ENCODE measurements at regions not wholly inside any gene's neighbourhood (a gene's known extent, or its start where the extent isn't known, plus 50 kb on each side); places are given as distances from the start of the nearest gene placed in this dataset.
"Not testable (repeated sequence)": the region's sequence is repeated elsewhere in the genome, so short reads cannot be mapped to it uniquely, and the experiment has no call there.

GRCh38 chr1:190942475-190942874 lies 464.8 kb upstream of the BRINP3 start:
- DNase-seq (ENCODE audit: low read depth, low spot score): no peak
- POLR2A ChIA-PET: no interaction called here
- no peak for TF ChIP-seq CTCF (IDR thresholded peaks at IDR 0.05; ENCODE audit: low read depth, low read length)
- no peaks in the 10 kb centered on the region for H3K9me3 ChIP-seq (ENCODE audit: control insufficient read depth, insufficient read depth, low read length)
- H3K27me3 ChIP-seq (ENCODE audit: control insufficient read depth, insufficient read depth, low read length): no peaks in the 10 kb centered on the region
- H3K27ac ChIP-seq (ENCODE audit: low read depth, low read length): no peak overlapping the region
- CTCF ChIA-PET: interaction anchor here (0.6 kb wide), 1 partner anchor 12 kb away, joined by 3 read pairs; no protein-coding TSS in a partner anchor
- no peak overlapping the region for H3K4me3 ChIP-seq (ENCODE audit: low read depth, low read length)

- H3K27me3 ChIP-seq (ENCODE audit: control insufficient read depth, insufficient read depth, low read length); H3K4me3 ChIP-seq (ENCODE audit: low read depth, low read length); H3K9me3 ChIP-seq (ENCODE audit: control insufficient read depth, insufficient read depth, low read length); POLR2A ChIA-PET; H3K27ac ChIP-seq (ENCODE audit: low read depth, low read length); DNase-seq (ENCODE audit: low read depth, low spot score); CTCF ChIA-PET: not testable (repeated sequence)
Measured at GRCh38 chr1:190943722-190944121, 466.1 kb upstream of the BRINP3 start.

DNA sequence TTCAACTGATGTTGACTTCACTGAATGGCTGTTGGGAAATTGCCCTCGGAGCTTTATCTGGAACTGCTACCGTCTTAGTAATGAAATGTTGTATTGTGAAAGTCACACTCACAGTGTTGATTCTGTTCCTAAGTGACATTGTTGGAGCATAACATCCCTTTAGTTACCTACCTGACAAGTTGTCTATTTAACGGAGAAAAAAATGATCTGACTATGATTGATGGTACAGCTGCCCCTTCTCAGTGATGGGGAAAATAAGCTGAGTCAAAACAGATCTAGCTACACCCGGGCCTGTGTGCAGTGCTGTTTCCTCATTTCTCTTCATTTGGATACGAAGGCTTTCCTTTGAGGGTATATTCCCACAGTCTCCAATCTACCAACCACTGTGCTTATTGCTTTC lies 472.3 kb upstream of the BRINP3 start:
- no peak for TF ChIP-seq CTCF (IDR thresholded peaks at IDR 0.05; ENCODE audit: low read depth, low read length)
- Histone ChIP-seq H3K27ac (ENCODE audit: low read depth, low read length) (no peak overlapping the region), H3K4me3 (ENCODE audit: low read depth, low read length) (no peak overlapping the region), H3K9me3 (ENCODE audit: control insufficient read depth, insufficient read depth, low read length) (no peaks in the 10 kb centered on the region), H3K27me3 (ENCODE audit: control insufficient read depth, insufficient read depth, low read length) (no peaks in the 10 kb centered on the region)
- ChIA-PET POLR2A (no interaction called here), CTCF (interaction anchor here (0.5 to 0.9 kb wide), 2 partner anchors 11 to 80 kb away, joined by 3 to 4 read pairs; no protein-coding TSS in a partner anchor)
- DNase-seq (ENCODE audit: low read depth, low spot score): no peak

DNA sequence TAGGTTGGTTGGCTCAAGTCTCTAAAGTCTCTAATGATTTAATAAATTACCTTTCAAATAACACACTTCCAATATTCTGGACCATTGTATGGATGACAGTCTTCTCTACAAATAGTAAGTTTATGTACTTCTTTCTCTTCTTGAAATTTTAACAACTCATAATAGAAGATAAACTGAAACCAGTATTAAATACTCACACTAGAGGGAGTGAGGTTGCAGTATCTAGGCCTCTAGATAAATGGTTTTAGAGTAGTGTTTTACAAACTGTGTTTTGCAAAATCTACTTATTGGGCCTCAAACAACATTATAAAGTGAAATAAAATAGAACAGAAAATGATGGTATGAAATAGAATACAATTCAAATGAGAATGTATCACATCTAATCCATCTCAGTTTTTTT lies 479.9 kb upstream of the BRINP3 start:
- POLR2A ChIA-PET: no interaction called here
- no peak for DNase-seq (ENCODE audit: low read depth, low spot score)
- Histone ChIP-seq H3K4me3 (ENCODE audit: low read depth, low read length) (no peak overlapping the region), H3K27me3 (ENCODE audit: control insufficient read depth, insufficient read depth, low read length) (no peaks in the 10 kb centered on the region), H3K27ac (ENCODE audit: low read depth, low read length) (no peak overlapping the region), H3K9me3 (ENCODE audit: control insufficient read depth, insufficient read depth, low read length) (no peaks in the 10 kb centered on the region)
- peak; percentile 44 for TF ChIP-seq CTCF (IDR thresholded peaks at IDR 0.05; ENCODE audit: low read depth, low read length)
- CTCF ChIA-PET: no interaction called here

- Histone ChIP-seq H3K9me3 (ENCODE audit: control insufficient read depth, insufficient read depth, low read length) (no peaks in the 10 kb centered on the region), H3K27ac (ENCODE audit: low read depth, low read length) (no peak overlapping the region), H3K27me3 (ENCODE audit: control insufficient read depth, insufficient read depth, low read length) (no peaks in the 10 kb centered on the region), H3K4me3 (ENCODE audit: low read depth, low read length) (no peak overlapping the region)
- DNase-seq (ENCODE audit: low read depth, low spot score): peak; percentile 1
- no peak for TF ChIP-seq CTCF (IDR thresholded peaks at IDR 0.05; ENCODE audit: low read depth, low read length)
- POLR2A ChIA-PET: no interaction called here
- CTCF ChIA-PET: no interaction called here
Measured at GRCh38 chr1:190963321-190963720, 485.7 kb upstream of the BRINP3 start.

DNA sequence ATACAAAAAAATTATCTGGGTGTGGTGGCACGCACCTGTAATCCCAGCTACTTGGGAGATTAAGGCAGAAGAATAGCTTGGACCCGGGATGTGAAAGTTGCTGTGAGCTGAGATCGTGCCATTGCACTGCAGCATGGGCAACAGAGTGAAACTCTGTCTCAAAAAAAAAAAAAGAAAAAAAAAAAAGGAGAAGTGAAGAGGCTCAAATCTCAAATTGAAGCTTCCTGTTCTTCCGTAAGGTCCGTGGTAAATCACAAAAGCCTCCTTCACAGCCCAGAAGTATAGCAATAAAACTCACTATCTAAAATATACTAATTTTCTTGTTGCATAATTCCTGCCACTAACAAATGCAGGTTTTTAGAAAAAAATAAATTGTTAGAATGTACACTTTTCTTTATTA lies 498.2 kb upstream of the BRINP3 start:
- TF ChIP-seq CTCF (IDR thresholded peaks at IDR 0.05; ENCODE audit: low read depth, low read length): no peak
- Histone ChIP-seq H3K9me3 (ENCODE audit: control insufficient read depth, insufficient read depth, low read length) (no peaks in the 10 kb centered on the region), H3K4me3 (ENCODE audit: low read depth, low read length) (no peak overlapping the region), H3K27ac (ENCODE audit: low read depth, low read length) (no peak overlapping the region), H3K27me3 (ENCODE audit: control insufficient read depth, insufficient read depth, low read length) (no peaks in the 10 kb centered on the region)
- POLR2A ChIA-PET: no interaction called here
- CTCF ChIA-PET: interaction anchor here (0.6 kb wide), 1 partner anchor 23 kb away, joined by 5 read pairs; no protein-coding TSS in a partner anchor
- DNase-seq (ENCODE audit: low read depth, low spot score): no peak
